ENCODE measurements at regions not wholly inside any gene's neighbourhood (a gene's known extent, or its start where the extent isn't known, plus 50 kb on each side); places are given as distances from the start of the nearest gene placed in this dataset.

- no peak overlapping the region for H3K4me3 ChIP-seq (replicated peaks in 1 of 2; ENCODE audit: low read depth in 2 of 2, low read length in 2 of 2)
- no peak for TF ChIP-seq CTCF (IDR thresholded peaks at IDR 0.05; ENCODE audit: low read depth, low read length)
- DNase-seq (ENCODE audit: low read depth in 2 of 2), result peak in 1 of 2 donors; percentile 77
These were observed 90.0 kb upstream of the ATL2 start for GRCh38 chr2:38466876-38467767.

DNA sequence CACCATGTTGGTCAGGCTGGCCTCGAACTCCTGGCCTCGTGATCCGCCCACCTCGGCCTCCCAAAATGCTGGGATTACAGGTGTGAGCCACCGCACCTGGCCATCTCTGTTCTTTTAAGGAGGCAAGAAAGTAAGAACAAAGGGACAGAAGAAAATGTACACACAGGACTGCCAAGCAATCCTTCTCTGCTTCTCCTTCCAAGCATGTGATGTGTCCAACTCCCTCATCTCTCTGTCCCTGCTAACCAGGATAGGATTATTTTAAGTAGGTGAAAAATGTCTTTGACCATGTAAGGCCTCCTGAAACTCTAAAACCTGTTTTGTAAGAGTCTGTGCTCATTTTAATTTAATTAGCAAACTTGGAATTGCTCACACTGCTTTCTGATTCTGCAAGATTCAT is 89.3 kb upstream of the ATL2 start:
- TF ChIP-seq CTCF (IDR thresholded peaks at IDR 0.05; ENCODE audit: low read depth, low read length), result no peak
- no peak overlapping the region for H3K4me3 ChIP-seq (replicated peaks in 1 of 2; ENCODE audit: low read depth in 2 of 2, low read length in 2 of 2)
- no peak for DNase-seq (ENCODE audit: low read depth in 2 of 2)

- TF ChIP-seq CTCF (IDR thresholded peaks at IDR 0.05; ENCODE audit: low read depth, low read length), result peak; percentile 58
- H3K4me3 ChIP-seq (replicated peaks in 1 of 2; ENCODE audit: low read depth in 2 of 2, low read length in 2 of 2), result no peak overlapping the region
- peak; percentile 26 to 45 for DNase-seq (ENCODE audit: low read depth in 2 of 2)
These were observed 88.7 kb upstream of the ATL2 start for GRCh38 chr2:38465789-38466127.

DNA sequence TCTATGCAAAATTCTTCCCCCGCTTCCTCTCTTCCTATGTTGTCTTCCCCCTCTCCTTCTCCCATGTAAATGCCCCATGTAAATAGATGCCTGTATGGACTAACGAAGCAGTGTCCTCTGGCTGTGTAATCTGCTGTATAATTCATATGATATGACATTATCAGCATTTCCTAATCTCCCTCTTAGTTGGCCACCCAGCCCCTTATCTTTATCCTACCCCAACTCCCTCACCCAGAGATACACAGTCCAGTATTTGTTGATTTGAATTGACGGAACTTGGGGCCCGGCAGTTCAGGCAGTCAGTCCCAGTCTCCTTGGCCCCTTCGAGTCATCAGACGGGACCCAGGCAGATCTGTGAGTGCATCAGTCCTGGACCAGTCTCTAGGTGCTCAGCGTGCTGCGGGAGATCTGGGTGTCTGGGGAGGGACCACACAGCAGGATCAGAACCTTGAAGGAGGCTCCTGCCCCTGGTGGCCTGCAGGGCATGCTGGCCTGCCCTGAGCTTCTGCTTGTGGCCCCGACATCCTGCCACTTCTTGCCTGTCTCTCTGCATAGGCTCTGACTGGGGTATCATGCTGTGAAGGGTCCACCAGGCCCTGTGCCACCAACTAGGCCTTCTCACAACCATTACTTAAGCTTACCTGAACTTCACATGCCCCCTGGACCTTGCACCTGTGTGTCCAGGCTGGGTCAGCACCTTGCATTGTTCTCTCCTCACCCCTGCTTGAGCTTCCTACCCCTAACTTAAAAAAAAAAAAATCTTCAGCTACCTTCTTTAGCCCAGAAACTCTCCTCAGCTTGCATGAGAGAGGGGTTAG is 88.1 kb upstream of the ATL2 start:
- no peak for DNase-seq (ENCODE audit: low read depth in 2 of 2)
- no peak for TF ChIP-seq CTCF (IDR thresholded peaks at IDR 0.05; ENCODE audit: low read depth, low read length)
- no peak overlapping the region for H3K4me3 ChIP-seq (replicated peaks in 1 of 2; ENCODE audit: low read depth in 2 of 2, low read length in 2 of 2)

- H3K4me3 ChIP-seq (replicated peaks in 1 of 2; ENCODE audit: low read depth in 2 of 2, low read length in 2 of 2), result no peak overlapping the region
- no peak for DNase-seq (ENCODE audit: low read depth in 2 of 2)
These were observed 86.7 kb upstream of the ATL2 start for GRCh38 chr2:38463752-38464151.

DNA sequence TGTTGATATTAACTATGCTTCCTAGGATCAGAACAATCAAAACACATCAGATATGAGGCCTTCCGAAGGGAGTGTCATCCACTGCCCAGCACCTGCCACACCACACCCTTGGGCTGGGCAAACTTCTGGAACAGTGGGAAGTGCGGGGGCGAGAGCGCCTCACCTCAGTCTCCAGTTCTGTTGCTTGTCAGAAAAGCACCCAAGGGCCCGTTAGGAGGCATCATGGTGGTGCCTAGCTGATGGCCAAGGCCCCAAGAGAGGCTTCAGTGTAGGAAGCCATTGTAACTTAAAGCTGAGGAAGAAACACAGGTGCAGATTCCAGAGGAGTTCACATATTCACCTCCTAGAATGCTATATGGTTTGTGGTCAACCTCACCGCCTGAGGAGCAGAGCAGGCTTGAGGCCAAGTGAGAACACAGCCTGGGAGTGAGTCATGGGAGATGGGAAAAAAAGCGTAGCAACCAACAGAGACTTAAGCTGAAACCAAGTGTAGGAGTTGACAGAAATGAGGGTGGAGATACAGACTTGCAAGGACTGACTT is 85.1 kb upstream of the ATL2 start:
- H3K4me3 ChIP-seq (replicated peaks in 1 of 2; ENCODE audit: low read depth in 2 of 2, low read length in 2 of 2), result no peak overlapping the region
- TF ChIP-seq CTCF (IDR thresholded peaks at IDR 0.05; ENCODE audit: low read depth, low read length), result no peak
- peak; percentile 91 to 94 for DNase-seq (ENCODE audit: low read depth in 2 of 2)

More at GRCh38 chr2:38463752-38464151, 86.7 kb upstream of the ATL2 start:
- no peak for TF ChIP-seq CTCF (IDR thresholded peaks at IDR 0.05; ENCODE audit: low read depth, low read length)
